ENCODE measurements at regions not wholly inside any gene's neighbourhood (a gene's known extent, or its start where the extent isn't known, plus 50 kb on each side); places are given as distances from the start of the nearest gene placed in this dataset.
A peak's percentile ranks its signal among the peaks of the same experiment; 100 is the strongest.

DNA sequence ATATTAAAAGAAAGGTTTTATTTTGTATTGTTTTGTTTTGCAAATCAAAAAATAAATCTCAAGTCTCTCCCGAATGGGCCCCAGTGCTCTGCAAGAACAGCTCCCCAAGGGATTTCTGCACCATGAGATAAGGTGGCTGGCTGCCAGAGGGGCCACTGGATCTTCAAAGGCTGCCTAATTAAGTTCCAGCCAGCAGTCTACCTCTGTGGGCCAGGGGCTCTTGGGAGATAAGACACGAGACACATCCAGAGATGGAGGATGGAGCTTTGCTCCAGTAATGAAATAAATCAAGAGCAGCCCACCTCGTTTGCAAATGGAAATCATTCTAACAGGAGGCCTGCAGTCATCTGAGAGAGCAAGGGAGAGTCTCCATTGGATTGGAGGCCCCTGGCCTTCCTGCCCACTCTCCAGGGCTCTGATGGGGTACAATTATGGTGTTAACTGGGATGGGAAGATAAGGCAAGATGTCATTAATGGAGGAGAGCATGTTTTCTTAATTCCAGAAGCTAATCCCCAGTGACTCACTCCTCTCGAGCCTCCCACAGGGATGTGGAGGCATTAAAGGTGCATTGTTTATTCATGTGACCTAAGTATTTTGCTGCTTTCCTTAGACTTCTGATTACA lies 155.2 kb upstream of the KAZN start:
- H3K27ac ChIP-seq: no peak overlapping the region

DNA sequence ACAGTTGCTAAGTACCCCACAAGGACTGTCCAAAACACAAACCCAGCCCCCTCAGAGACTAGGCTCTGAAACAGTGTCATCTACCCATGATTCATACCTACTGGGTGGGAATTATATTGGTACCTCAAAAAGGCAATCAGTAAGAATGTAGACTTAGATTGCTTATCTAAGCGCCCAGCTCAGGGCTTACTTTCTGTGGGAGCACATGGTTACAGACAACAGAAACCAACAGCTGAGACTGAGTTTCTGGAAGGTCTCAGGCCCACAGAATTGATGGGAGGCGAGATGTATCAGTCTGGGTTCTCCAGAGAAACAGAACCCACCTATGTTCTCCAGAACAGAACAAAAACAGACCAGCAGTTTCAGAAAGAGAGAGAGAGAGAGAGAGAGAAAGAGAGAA lies 147.3 kb upstream of the KAZN start:
- no peak overlapping the region for H3K27ac ChIP-seq
- DNase-seq (ENCODE audit: low read depth, low spot score): no peak

More for the DNA sequence above, 155.2 kb upstream of the KAZN start:
- DNase-seq (ENCODE audit: low read depth, low spot score): no peak

DNA sequence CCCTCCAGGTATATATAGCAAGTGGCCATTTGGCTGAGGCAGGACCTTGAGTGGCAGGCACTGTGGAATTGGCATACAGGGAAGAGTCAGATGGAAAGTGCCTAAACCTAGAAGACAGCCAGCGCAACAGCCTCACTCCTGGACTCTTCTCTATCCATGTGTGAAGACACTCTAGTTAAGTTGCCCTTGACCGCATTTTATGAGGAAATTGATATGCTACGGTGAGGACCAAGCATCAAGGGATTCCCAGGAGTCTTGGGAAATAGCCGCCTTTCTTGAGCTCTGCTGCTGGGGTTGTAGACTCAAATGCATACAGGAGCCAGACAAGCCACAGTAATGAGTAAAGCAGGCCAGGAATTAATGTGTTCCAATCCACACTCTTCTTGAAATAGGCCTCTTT lies 145.9 kb upstream of the KAZN start:
- DNase-seq (ENCODE audit: low read depth, low spot score): no peak
- no peak overlapping the region for H3K27ac ChIP-seq

DNA sequence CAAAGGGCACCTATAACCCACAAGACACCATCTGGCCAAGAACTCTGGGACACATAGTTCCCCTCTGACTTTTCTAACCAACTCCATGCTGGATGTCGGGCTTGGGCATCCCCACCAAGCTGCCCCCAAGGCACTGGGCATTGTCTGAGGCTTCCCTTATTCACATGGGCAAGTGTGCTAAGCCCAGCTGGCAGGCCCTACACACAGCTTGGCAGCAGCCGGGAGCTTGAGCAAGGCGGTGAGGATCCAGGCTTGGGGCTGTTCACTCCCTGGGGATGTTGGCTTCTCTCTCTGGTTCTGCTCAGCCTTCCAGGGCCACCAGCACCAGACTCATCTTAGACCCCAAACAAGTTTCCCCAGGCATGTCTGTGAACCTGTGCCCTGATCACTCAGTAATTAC lies 138.3 kb upstream of the KAZN start:
- no peak overlapping the region for H3K27ac ChIP-seq
- no peak for DNase-seq (ENCODE audit: low read depth, low spot score)

DNA sequence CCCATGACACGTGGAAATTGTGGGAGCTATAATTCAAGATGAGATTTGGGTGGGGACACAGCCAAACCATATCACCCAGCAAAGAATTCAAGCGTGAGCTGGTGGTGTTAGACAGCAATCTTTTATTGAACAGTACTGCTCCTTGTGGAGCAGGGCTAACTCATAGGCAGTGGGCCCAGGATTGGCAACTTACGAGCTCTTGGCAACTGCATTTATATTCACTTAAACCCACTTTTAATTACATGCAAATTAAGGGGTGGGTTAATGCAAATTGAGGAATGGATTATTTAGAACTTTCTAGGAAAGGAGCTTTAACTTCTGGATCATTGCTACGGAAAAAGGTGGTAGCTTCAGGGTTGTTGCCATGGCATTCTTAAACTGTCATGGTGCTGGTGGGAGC lies 135.6 kb upstream of the KAZN start:
- no peak for DNase-seq (ENCODE audit: low read depth, low spot score)
- no peak overlapping the region for H3K27ac ChIP-seq

DNA sequence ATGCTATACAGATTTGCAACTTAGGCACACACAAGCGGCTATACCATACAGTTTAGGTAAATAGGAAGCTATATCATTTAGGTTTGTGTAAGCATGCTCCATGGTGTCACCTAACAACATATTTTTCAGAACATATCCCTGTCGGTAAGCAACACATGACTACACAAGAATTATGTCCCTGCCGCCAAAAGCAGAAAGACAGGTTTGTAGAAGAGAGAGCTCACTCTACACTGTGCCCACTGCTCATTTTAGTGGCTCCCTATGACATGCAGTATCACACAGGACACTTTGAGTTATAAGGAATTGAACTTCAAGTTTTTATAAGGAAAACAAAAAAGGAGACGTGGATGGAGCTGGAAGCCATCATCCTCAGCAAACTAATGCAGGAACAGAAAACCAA lies 132.5 kb upstream of the KAZN start:
- DNase-seq (ENCODE audit: low read depth, low spot score): no peak

DNA sequence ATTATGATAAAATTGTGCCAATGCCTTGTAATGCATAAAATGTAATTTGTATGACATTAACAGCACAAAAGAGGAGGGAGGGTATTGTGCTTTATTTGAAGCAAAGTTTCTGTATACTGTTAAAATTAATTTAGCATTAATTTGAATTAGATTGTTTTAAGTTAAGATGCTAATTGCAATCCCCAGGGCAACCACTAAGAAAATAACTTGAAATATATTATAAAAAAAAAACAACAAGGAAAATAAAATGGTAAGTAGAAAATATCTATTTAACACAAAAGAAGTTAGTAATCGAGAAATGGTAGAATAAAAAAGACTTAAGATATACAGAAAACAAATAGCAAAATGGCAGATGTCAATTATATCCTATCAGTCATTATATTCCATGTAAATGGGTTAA lies 131.4 kb upstream of the KAZN start:
- no peak overlapping the region for H3K27ac ChIP-seq
- DNase-seq (ENCODE audit: low read depth, low spot score): no peak

More for the DNA sequence above, 132.5 kb upstream of the KAZN start:
- no peak overlapping the region for H3K27ac ChIP-seq

DNA sequence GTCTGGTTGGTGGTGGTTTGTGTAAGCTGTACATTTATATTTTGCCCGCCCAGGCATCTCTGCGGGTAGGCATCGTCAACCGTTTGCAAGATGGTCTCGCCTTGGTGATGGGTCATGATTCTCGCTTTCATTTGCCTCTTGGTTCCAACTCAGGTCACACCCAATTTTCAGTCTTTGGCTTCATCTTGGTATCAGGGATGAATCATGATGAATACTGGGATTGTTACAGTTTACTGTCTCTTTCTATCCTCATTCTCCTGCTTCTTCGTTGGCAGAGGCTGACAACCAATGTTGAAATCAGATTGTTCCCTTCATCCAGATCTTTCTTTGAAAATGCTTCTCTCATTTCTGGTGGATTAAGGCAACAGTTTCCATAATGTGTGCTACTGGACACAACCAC lies 129.7 kb upstream of the KAZN start:
- H3K27ac ChIP-seq: no peak overlapping the region

DNA sequence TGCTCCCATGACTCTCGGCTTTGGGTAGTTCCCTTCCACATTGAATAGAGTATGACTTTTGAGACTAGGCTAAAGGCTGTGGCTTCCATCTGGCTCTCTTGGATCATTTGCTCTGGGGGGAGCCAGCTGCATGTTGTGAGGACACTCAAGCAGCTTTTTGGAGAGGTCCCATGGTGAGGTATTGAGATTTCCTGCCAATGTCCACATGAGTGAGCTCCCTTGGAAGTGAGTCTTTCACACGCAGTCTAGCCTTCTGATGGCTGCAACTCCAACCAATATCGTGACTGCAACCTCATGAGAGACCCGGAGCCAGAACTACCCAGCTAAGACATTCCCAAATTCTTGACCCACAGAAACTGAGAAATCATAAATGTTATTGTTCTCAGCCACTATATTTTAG lies 127.7 kb upstream of the KAZN start:
- DNase-seq (ENCODE audit: low read depth, low spot score): no peak
- H3K27ac ChIP-seq: no peak overlapping the region

More for the DNA sequence above, 129.7 kb upstream of the KAZN start:
- DNase-seq (ENCODE audit: low read depth, low spot score): no peak

DNA sequence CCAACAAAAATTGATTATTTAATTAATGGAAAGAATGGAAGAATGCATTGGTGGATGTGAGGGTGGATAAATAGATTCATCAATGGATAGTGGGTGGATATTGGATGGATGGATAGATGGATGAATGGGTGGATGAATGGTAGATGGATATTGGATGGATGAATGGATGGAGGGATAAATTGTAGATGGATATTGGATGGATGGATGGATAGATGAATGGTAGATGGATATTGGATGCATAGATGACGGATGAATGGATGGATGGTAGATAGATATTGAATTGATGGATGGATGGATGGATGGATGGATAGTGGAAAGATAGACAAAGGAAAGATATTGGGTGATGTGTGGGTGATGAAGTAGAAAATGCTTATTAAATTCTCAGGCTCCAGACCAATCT lies 123.6 kb upstream of the KAZN start:
- H3K27ac ChIP-seq: no peak overlapping the region
- DNase-seq (ENCODE audit: low read depth, low spot score): no peak

DNA sequence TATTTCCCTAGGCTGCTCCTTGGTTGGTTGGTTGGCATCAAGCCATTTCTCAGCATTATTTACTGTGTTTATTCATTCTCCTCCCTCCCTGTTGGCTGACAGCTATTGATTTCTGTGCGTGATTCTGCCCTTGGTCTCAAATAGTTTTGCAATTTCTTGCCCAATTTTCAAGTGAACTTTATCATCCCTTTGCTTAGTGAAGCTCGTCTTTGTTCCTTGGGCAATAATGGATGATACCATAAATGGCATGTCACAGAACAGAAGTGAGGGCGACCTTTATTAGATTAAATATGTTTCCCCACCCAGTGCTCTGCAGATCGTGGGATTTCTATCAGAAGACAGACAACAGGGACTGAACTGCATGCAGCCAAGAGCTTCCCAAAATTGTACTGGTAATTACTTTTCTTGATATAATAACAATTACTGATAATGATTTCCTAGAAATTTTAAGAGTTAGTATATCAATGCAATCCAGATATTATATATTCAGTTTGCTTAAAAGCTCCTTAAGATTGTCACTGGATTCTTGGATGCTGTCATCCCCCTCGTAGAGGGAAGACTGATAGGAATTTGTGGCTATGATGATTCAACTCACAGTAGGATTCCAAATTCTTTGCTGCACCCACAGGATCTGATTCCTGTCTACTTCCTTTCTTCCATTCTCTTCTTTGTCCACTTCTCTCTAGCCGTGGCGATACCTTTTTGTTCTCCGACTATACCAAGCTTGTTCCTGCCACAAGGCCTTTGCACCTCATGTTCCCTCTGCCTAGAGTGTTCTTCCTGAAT lies 122.1 kb upstream of the KAZN start:
- no peak overlapping the region for H3K27ac ChIP-seq
- no peak for DNase-seq (ENCODE audit: low read depth, low spot score)

DNA sequence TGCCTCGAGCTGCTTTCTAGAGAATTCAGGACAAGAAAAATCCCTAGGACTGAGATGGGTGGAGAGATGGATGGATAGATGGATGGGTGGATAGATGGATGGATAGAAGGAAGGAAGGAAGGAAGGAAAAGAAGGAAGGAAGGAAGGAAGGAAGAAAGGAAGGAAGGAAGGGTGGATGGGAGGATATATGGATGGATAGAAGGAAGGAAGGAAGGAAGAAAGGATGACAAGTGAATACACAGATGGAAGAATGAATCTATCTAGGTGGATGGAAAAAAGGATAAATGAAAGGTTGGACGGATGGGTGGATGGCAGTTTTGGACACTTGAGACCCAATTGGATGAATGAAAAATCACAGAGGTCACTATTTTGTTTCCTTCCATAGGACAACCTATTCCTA lies 120.4 kb upstream of the KAZN start:
- H3K27ac ChIP-seq: no peak overlapping the region
- no peak for DNase-seq (ENCODE audit: low read depth, low spot score)

DNA sequence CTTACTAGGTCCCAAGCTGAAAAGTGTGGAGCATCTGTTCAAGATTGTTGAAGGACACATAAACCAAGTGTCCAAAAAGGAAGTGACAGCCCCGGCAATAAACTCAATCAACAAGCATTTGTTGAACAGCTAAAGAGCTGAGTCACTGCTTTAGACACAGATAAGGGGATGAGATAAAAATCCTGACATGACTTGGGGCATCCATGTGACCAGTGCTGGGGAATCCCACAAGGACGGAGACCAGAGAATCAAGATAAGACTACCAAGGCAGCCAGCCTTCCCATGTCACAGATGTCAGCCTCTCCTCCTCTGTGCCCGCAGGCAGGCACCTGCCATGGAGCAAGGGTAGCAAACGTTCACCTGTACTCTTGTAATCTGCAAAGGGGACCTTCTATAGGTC lies 118.6 kb upstream of the KAZN start:
- H3K27ac ChIP-seq: no peak overlapping the region
- no peak for DNase-seq (ENCODE audit: low read depth, low spot score)

DNA sequence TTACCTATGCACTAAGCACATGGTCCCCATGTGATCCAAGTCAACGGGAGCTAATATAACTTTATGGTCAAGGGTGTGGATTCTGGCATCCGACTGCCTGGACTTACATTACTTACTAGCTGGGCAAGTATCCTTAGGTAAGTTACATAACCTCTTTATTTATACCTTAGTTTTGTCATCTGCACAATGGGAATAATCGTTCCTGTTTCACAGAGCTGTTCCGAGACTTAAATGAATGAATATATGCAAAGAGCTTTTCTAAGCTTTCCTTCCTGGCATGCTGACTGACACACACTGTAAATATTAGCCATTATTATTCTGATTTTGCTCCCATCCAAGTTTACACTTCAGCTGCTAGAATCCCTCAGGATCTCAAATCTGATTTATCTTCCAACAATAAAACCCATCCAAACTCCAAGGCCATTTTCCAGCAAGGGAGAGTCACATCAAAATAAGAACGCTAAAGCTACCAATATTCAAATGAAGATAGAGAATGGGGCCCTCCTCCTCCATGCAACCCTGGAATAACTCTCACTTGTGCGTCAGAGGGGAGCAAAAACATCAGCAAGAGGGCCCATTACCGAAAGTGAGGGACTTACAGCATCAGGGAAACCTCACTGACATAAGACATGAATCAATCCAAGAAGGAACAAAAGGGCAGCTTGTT lies 115.6 kb upstream of the KAZN start:
- DNase-seq (ENCODE audit: low read depth, low spot score): no peak
- H3K27ac ChIP-seq: no peak overlapping the region

DNA sequence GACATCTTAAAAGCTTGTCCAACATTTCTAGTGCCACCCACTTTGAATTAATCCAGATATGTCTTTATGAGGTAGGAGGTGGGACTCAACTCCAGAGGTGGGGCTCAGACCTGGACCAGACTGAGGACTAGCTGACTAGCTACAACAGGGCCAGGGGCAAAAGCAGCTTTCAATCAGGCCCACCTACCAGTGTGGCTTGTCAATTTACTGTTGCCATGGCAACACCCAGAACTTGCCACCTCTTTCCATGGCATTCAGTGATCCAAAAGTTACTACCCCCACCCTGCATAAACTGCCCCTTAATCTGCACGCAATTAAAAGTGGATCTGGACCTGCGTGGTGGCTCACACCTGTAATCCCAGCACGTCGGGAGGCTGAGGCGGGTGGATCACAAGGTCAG lies 113.2 kb upstream of the KAZN start:
- DNase-seq (ENCODE audit: low read depth, low spot score): no peak
- no peak overlapping the region for H3K27ac ChIP-seq

DNA sequence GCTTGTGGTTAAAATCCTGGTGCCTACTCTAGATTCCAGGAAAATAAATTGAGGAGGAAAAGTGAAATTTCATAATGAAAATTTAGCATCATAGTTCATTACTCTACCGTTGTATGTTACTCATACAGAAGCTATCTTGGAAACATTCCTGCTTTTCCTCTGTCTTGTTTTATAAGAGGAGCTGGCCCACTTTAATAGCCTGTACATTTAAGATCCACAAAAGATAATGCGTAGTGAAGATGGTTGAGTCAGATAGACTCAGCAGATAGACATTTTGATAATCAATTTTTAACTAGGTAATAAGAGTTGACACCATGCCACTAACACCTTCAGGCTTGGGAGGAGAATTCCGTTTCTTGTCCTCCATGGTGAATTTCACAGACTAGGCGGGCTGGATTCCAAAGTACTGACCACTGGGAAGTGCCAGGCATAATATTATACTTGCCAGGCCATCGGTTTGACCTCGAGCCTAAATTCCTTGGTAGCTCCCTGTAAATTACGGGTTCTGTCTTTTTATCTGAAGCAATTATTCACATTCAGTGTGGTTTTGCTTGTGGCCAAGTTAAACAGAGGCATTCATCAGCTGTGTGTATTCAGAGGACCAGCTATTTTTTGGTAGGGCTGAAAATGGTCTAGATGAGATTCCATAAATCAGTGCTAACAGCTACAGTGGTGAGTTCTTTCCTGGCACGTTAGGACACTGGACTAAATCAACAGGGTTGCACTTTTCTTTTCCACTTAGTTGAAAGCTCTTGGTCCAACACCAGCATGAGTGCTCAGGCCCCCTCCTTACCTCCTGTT lies 111.9 kb upstream of the KAZN start:
- DNase-seq (ENCODE audit: low read depth, low spot score): peak; percentile 36
- H3K27ac ChIP-seq: peak overlapping the region; percentile 48

DNA sequence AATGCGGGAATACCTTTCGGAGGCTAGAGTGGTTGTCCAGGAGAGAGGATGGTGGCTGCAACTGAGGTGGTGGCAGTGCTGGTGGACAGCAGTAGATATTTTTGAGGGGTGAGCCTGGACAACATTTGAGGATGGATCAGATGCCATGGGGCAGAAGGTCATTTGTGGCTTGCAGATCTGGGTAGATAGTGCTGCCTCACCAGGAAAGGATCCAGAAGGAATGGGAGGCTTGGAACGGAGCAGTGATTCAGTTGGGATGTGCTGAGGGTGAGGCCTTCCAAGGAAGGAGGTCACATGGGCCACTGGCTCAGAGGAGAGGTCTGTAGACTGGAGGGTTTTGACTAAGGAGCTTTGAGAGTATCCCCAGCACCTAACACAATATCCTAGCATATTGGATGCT lies 110.8 kb upstream of the KAZN start:
- DNase-seq (ENCODE audit: low read depth, low spot score): no peak

DNA sequence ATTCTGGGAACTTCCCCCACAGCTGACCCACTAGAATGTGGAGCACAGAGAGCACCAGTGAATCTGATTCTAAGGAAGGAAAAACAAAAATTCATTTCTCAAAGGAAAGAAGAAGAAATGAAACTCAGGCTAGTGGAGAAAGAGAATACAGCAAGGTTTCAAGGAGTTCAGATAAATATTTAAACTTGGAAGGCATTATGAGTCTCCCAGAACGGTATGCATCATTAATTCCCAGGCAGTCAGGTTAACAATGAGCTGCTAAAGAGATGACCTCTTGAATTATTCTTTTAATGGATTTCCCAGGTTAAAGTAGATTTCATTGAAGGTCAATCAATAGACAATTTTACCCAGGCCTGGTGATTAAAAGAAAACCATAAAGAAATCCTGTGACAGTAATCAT lies 103.6 kb upstream of the KAZN start:
- DNase-seq (ENCODE audit: low read depth, low spot score): no peak
- no peak overlapping the region for H3K27ac ChIP-seq

More for the DNA sequence above, 110.8 kb upstream of the KAZN start:
- no peak overlapping the region for H3K27ac ChIP-seq

DNA sequence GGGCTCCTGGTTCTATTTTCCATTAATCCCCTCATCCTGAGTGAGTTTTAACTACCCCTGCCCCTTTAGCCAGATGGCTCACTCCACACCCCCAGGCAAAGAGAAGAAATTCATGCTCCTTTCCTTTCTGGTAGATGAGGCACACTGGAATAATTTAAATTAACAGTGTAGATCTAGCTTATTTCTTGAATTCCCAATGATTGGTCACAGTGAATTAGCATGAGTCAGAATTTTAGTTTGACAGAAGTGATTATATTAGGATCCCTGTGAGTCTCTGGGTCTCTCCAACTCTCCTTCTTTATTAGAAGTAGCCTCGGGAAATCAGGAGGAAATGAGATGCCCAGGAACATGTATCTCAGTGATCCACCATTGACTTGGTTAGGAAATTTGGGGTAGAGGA lies 103.1 kb upstream of the KAZN start:
- H3K27ac ChIP-seq: no peak overlapping the region
- no peak for DNase-seq (ENCODE audit: low read depth, low spot score)

DNA sequence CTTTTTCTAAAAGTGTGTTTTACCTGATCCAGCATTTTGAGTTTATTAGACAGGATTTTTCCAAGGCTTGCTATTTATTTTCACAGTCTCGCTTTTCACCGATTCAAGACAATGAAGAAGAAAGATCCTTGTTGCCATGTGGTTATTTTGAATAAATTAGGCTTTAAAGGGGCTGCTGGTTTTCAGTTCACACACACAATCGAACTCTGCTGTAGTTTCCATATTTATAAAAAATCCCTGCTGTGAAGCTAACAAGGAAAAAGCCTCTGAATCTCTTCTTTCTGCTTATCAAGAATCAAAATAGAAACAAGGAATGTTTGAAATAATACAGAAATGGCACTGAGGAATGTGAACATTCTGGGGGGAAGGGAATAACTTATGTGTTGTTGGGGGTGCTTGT lies 102.5 kb upstream of the KAZN start:
- DNase-seq (ENCODE audit: low read depth, low spot score): no peak
- no peak overlapping the region for H3K27ac ChIP-seq

DNA sequence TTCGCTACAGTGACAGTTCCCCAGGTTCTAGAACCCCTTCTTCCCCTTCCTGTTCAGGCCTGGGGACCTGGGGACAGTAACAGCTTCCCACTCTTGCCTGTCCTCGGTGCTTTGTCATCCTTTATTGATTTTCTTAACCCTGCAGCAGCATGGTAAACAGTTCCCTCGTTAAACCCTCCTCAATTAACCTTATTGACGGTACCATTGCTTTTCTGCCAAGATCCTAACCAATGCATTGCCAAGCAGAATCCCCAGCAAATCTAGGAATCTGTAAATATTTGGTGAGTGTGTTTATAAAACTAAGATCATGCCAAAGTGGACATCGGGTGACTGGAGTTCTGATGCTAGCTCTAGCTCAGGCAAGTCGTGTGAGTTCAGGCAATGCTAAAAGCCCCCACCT lies 99.6 kb upstream of the KAZN start:
- H3K27ac ChIP-seq: no peak overlapping the region
- no peak for DNase-seq (ENCODE audit: low read depth, low spot score)
